G401.6 (cell line): ENCODE measurements at regions not wholly inside any gene's neighbourhood (a gene's known extent, or its start where the extent isn't known, plus 50 kb on each side); places are given as distances from the start of the nearest gene placed in this dataset.
"Not testable (repeated sequence)": the region's sequence is repeated elsewhere in the genome, so short reads cannot be mapped to it uniquely, and the experiment has no call there.

Experiments used
- FAIRE-seq: peaks from 2 replicates; lab custom pipeline; 2012; peaks lifted over from hg19 to GRCh38; lab: Jason Lieb, UNC

DNA sequence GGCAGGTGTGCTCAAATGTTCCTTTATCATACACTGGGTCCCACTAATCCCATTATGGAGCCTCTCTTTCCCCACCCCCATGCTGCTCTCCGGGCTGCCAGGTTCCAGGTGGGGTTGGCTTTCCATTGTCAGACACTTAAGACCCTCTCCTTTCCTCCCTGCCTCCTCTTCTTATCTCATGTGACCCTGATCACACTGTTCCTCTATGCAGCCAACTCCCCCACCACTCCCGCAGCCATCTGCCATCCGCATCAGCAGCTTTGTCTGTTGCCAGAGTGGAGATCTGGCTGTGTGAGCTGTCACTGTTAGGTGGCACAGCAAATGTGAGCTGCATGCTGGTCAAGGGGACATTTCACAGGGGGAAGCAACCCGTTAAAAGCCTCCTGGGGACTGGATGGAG lies 391.4 kb downstream of the TNS3 start:
- no peak for FAIRE-seq

GRCh38 chr7:47188653-47189315 lies 393.1 kb downstream of the TNS3 start:
- no peak for FAIRE-seq

DNA sequence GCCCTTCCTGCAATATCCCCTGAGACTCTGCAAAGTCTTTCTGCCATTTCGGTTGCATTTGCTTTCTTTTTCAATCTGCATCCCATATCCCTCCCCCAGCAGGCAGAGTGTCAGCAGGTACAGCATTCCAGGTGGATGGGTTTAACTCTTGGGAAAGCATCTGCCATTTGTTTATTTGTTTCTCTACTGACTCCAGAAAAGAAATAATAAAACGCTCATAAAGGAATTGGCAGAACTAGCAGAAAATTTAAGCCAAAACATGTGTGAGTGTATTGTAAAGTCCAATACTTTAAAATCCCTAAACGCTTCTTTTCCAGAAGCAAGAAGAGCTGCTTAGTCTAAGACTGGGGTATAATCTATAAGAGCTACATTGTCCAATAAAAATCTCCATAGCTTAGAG lies 393.8 kb downstream of the TNS3 start:
- FAIRE-seq, result no peak

DNA sequence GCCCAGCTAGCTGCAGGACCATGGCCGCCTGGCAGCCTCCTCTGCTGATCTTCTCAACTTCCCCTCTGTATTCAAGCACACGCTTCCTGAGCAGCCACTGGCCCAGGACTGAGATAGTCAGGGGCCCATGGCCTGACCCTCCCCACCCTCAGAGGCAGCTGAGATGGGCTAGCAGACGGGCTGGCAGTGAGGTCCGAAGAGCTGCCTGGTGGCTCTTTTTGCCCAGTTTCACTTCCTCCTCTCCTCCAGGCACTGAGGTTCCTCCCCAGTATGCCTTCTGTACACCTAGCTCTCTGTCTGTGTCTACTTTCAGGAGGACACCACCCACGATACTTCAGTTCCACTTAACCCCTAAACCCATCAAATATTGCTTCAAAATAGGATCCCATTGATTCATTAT lies 395.6 kb downstream of the TNS3 start:
- FAIRE-seq, result no peak

GRCh38 chr7:47185839-47186238 lies 396.1 kb downstream of the TNS3 start:
- FAIRE-seq, result no peak

DNA sequence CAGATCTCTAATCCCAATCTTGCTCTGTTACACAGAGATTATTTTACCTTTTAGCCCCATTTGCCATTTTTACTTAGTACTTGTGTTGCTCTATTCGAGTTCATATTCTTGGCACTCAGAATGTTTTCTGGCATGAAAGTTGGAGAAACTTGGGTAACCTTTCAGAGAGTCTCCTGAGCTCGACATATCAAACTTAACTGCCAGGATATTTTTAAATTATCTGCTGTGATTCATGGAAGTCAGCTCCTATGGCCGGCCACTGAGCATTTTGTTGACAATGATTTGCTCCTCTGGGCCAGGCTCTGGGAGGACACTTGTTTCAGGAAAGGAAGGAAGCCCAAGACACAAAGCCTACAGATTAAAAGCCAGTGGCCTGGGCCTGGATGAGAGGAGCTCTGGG lies 396.7 kb downstream of the TNS3 start:
- FAIRE-seq, result no peak

- FAIRE-seq, result no peak
Measured at GRCh38 chr7:47183862-47184590, 397.9 kb downstream of the TNS3 start.

DNA sequence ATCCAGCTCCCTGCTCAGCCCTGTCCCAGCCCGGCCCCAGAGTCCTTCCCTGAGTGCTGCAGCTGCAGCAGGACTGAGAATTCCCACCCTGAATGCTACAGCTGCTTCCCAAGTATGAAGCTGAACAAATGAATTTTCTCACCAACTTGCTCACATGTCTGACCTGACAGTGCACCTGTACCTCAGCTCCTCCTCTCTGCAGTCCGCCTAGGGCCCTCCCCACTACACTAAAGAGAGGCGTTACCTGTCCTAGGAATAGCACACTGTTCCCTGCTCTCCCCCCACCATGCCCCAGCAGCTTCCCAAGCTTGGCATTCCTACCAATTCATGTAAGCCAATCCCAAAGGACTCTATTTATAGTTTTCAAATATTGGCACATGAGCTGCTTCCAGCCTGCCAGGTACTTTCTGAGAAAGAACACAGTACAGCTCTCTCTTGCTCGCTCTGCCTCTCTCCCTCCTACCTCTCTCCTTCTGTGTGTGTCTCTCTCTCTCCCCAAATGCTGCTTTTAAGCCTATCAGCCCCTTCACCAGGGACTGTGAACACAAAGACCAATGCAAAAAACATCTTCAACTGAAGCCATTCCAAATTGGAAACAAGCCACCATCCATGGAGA lies 400.1 kb downstream of the TNS3 start:
- FAIRE-seq, result no peak

DNA sequence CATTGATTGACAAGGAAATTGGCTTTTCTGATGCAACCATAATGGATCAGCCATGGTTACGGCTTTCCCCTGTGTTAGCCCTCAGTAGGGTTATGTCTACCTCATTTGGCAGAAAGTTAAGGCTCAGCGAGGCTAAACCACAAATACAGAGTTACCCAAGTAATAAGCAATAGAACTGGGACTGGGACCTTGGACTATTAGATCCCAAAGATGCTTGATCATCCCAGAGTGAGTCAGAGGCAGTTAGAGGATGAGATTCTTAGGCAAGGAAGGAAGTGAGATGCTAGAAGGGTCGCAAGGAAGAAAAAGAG lies 401.4 kb downstream of the TNS3 start:
- FAIRE-seq, result no peak

GRCh38 chr7:47179812-47180515 lies 401.9 kb downstream of the TNS3 start:
- peak; percentile 13 for FAIRE-seq

- not testable (repeated sequence) for FAIRE-seq
Measured at GRCh38 chr7:47172602-47173539, 409.0 kb downstream of the TNS3 start.

DNA sequence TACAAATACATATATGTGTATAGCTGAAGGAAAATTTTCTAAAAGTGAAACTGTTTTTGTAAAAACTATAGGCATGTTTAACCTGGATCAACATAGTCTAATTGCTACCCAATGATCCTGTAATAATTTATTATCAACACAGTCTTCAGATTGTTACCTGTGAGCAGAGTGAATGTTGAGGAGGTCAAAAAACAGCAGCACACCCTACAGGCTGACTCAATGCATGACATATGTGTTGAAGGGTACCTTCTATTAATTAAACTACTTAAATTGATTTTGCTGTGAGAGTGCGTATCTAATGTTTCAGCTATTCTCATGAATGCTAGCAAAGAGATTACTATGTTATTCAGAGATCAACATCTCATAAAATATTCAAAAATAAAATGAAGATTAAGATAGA lies 411.4 kb downstream of the TNS3 start:
- FAIRE-seq, result no peak

DNA sequence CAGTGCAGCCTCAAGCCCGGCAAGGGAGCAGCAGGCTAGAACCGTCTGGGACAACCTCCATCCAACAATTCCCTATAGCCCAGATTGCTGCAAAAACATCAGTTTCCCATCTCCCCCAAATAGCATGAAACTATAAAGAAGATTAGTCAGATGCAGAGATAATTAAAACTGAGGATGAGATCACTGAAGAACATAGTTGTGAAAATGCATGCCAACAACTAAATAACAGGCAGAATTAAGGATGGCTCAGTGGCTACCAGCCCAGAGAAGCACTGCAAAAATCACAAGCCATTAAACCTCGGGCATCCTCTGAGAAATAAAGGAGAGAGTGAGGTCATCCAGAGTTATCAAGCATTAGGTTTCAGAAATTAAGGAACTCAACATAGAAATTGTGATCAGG lies 427.1 kb downstream of the TNS3 start:
- no peak for FAIRE-seq

- no peak for FAIRE-seq
Measured at GRCh38 chr7:47153576-47153975, 428.3 kb downstream of the TNS3 start.

GRCh38 chr7:47153058-47153457 lies 428.9 kb downstream of the TNS3 start:
- no peak for FAIRE-seq

DNA sequence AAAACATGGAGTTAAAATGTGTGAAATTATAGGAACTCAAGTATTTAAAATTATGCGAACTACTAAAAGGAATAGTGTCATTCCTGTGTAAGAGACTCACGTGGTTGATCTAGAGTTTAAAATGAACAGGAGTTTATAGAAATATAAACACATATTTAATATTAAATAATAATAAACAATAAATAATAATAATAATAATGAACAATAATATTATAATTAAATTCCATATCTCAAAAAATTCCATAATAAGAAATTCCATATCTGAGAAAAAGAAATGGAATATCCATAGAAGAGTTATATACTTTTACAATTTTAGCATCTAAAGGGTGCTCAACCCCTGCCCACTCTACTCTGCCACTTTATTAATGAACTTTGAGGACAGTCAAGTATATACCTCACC lies 429.6 kb downstream of the TNS3 start:
- peak; percentile 21 for FAIRE-seq

- FAIRE-seq, result no peak
Measured at GRCh38 chr7:47150497-47151260, 431.2 kb downstream of the TNS3 start.

DNA sequence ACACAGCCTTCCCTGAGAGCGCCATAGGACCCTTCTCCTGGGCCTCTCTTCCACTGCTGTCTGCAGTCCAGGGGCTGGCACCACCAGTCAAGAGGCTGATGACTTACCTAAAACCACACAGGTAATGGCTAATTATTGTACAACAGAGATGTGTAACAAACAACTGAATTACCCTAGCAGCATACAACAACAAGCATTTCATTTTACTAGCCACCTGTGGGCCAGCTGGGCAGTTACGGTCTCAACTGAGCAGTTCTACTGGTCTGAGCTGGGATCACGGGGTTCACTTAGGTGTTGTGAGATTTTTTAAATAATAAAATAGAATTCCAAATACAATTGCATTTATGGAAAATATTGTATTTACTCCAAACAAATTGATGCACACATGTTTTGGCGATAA lies 431.9 kb downstream of the TNS3 start:
- FAIRE-seq, result no peak

GRCh38 chr7:47149208-47149839 lies 432.6 kb downstream of the TNS3 start:
- FAIRE-seq, result no peak

- FAIRE-seq, result no peak
Measured at GRCh38 chr7:47148536-47149207, 433.2 kb downstream of the TNS3 start.
